DMS114 treated with DMSO at 0.1 percent for 48 hours (cell line): ENCODE measurements at regions not wholly inside any gene's neighbourhood (a gene's known extent, or its start where the extent isn't known, plus 50 kb on each side); places are given as distances from the start of the nearest gene placed in this dataset.

Experiments used
- DNase-seq: peaks from one replicate; lab custom pipeline; 2025; ENCODE audit not compliant: unreplicated experiment; lab: John Stamatoyannopoulos, UW

DNA sequence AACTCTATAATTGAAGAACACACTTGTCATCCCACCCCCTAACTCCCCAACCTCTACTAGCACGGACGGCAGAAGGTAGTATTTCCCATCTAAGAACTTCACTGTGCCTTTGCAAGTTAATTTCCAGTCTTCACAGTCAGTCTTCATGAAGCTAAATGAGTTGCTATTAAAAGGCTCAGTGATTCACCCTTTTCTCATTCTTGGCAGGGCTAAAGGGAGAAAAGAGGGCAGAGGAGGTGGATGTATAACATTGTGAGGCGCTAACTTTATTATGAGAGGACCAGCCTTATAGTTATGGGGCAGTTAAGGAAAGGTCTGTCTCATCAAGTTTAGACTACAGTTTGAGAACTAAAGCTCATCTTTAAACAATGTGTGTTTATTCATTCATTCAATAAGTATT, 161.0 kb upstream of the S100G start:
- DNase-seq: no peak

DNA sequence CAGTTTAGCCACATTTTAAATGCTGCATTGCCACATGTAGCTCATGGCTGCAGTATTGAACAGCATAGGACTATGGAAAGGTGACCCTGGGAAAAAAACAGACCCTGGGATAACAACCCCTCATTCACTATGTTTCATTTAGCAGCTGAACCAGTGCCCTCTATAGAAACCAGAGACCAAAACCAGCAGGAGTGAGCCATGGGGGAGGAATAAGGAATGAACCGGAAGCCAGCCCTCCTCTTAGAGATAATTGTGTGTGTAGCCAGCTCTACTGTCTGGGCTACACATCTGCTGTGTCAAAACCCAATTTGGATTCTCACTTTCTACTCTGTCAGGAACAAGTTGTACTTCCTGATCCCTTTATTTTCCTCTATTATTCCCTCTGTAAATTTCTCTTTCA, 158.5 kb upstream of the S100G start:
- DNase-seq: no peak

DNA sequence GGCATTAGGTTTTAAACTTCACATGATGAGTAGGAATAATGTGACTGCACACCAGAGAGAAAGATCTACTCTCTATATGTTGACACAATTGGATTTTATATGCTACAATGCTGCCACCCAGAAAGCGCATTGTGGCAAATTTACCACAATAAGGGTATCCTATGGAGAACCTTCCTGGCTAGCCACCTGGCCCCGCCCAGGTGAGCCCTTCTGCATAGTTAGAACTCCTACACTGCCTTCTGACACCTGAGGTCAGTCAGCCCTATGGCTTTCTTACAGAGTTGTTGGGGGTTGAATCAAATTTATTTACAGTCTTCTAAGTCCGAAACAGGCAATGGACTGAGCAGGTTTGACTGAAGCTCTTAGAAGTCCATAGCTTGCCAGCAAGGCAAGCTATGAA, 153.8 kb upstream of the S100G start:
- DNase-seq: no peak

DNA sequence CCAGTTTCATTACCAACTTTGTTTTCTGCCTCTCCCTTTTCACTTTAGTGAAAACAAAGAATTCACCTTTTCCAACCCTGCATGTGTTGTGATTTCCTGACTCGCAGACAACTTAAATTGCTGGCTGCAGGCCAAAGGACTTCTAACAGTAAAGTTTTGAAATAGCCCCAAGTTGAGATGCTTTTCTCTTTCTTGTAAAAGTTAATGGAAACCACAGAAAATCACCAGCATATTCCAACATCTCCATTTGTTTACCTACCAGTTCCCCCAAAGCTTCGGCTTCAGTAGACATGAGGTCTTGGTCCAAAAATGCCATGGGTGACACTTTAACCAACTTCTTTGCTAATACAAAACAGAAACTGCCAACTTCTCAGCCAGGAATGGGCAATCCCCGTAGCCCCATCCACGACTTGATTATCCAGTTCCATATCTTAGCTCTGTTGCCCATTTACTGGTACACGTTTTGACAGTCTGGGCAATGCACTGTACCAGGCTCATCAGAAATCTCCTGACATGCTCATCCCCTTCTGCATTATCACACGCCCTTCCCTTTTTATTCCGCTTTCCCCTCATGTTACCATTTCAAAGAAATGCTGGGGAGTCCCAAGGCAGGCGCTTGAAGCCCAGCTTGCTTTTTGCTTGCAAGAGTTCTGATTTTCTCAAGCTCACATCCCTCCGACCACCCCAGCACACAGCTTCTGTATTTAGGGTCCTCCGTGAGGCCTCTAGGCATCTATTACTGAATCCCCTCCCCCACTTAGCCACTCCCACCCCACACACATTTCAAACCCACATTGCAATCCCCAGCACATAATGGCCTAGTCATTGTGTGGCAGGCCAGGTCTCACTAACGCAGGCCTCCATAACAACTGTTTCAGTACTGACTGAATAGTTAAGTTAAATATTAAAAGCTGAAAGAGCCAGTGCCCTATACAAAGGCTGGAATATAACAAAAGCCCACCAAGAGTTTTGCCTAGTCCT, 137.9 kb upstream of the S100G start:
- no peak for DNase-seq

DNA sequence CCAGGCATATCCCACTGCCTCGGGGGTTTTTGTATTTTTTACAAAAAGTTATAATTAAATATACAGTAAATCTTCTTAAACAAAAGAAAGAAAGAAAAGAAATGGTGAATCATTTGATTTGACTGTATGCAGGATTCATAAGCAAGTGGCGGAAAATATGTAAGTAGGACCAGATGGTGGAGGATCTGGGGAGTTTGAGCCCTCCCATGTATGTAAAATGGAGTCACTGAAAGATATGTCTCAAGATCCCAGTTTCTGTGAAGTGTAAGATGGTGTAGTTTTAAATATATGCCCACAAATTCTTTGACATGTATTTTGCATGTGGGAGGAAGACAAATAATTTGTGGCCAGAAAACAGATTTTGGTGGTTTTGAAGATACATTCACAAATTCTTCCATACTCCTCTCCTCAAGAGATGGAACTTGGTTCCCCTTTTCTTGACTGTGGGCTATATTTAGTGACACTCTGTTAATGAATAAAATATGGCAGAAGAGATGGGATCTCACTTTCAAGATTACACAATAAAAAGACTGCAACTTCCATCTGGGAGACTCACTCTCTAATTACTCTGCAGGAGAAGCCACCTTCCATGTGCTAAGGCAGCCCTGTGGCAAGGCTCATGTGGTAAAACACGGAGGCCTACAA, 133.6 kb upstream of the S100G start:
- DNase-seq: no peak

DNA sequence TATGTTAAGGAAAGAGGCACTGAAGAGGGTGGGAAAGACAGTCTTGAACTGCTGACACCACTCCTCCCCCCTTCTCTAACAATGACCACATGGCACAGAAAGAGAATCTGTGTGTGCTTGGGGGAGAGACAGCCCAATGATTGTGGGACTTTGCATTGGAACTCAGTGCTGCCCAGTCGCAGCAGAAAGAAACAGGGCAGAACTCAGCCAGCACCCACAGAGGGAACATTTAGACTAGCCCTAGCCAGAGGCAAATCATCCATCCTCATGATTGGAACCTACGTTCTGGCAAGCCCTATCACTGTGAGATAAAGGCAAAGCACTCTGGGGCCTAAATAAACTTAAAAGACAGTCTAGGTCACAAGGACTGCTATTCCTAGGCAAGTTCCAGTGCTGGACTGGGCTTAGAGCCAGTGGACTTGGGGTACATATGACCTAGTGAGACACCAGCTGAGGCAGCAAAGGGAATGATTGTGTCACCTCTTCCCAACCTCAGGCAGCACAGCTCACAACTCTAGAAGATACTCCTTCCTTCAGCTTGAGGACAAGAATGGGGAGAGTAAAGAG, 132.8 kb upstream of the S100G start:
- no peak for DNase-seq

DNA sequence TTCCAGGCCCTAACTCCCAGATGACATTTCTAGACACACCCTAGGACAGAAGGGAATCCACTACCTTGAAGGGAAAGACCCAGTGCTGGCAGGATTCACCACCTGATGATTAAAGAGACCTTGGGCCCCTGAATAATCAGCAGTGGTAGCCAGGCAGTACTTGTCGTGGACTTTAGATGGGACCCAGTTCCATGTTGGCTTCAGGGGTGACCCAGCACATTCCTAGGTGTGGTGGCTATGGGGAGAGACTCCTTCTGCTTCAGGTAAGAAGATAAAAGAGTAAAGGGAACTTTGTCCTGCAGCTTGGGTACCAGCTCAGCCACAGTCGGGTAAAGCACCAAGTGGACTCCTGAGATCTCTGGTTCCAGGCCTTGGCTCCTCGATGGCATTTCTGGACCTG, 131.8 kb upstream of the S100G start:
- no peak for DNase-seq

DNA sequence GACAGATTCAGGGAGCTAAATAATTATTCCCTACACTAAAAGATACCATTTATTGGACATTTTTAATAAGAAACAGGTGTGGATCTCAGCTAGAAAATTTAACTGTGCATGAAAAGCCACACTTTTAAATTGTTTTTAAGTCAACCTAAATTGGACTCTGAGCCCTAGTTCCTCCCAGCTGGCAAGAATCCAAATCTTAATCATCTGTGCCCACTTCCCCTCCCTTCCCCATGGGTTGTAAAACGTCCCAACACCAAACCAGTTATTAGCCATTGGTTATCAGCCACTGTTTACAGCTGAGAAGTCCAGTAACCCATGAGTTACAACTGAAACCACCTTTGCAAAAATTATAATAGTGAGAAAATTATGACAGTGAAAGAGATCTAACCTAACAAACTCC, 125.6 kb upstream of the S100G start:
- no peak for DNase-seq

DNA sequence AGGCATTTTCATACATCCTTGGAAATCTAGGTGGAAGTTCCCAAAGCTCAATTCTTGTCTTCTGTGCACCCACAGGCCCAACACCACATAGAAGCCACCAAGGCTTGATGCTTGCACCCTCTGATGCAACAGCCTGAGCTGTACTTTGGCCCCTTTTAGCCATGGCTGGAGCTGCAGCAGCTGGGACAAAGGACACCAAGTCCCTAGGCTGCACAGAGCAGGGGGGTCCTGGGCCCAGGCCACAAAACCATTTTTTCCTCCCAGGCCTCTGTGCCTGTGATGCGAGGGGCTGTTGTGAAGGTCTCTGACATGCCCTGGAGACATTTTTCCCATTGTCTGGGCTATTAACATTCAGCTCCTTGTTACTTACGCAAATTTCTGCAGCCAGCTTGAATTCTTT, 124.0 kb upstream of the S100G start:
- no peak for DNase-seq

DNA sequence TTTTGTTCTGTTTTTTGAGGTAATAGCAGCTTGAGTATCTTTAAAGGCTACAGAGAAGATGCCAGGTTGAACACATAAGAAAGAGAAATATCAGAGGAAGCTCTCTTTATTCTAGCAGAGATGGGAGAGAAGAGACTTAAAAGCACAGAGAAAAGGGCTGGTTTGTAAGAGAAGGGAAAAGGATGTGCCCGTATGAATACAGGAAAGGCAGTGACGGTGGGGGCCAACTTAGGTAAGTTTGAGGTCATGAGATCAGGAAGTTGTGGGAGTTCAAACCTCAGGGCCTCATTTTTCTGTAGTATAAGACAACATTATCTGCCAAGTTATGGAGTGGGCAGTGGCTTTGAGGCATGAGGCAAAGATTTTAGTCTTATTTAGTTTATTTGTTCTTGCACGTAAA, 121.3 kb upstream of the S100G start:
- DNase-seq: no peak
